ENCODE measurements at regions not wholly inside any gene's neighbourhood (a gene's known extent, or its start where the extent isn't known, plus 50 kb on each side); places are given as distances from the start of the nearest gene placed in this dataset.

GRCh38 chr6:22006795-22007194 is 290.0 kb downstream of the PRL start:
- no peak for DNase-seq

GRCh38 chr6:22007469-22007868 is 289.4 kb downstream of the PRL start:
- no peak for DNase-seq

- DNase-seq: no peak
Measured at GRCh38 chr6:22008248-22008836, 288.5 kb downstream of the PRL start.

GRCh38 chr6:22010102-22010501 is 286.7 kb downstream of the PRL start:
- no peak for DNase-seq

GRCh38 chr6:22015216-22015615 is 281.6 kb downstream of the PRL start:
- DNase-seq: no peak

GRCh38 chr6:22015944-22016343 is 280.9 kb downstream of the PRL start:
- DNase-seq: no peak

GRCh38 chr6:22017272-22017671 is 279.6 kb downstream of the PRL start:
- DNase-seq: no peak

- DNase-seq: no peak
Measured at GRCh38 chr6:22017766-22018165, 279.1 kb downstream of the PRL start.

- DNase-seq: no peak
Measured at GRCh38 chr6:22019857-22020256, 277.0 kb downstream of the PRL start.

GRCh38 chr6:22020299-22021003 is 276.4 kb downstream of the PRL start:
- DNase-seq: no peak

- no peak for DNase-seq
Measured at GRCh38 chr6:22021966-22022365, 274.9 kb downstream of the PRL start.

- DNase-seq: no peak
Measured at GRCh38 chr6:22023937-22024336, 272.9 kb downstream of the PRL start.

GRCh38 chr6:22024973-22025467 is 271.8 kb downstream of the PRL start:
- no peak for DNase-seq

- peak; percentile 18 to 20 for DNase-seq
Measured at GRCh38 chr6:22025468-22026163, 271.2 kb downstream of the PRL start.

GRCh38 chr6:22026164-22026678 is 270.6 kb downstream of the PRL start:
- DNase-seq: no peak

- no peak for DNase-seq
Measured at GRCh38 chr6:22027040-22027725, 269.7 kb downstream of the PRL start.

- no peak for DNase-seq
Measured at GRCh38 chr6:22028403-22029090, 268.3 kb downstream of the PRL start.

GRCh38 chr6:22029171-22029570 is 267.7 kb downstream of the PRL start:
- no peak for DNase-seq

- DNase-seq: no peak
Measured at GRCh38 chr6:22030730-22031619, 265.9 kb downstream of the PRL start.

GRCh38 chr6:22035690-22036089 is 261.1 kb downstream of the PRL start:
- DNase-seq: no peak

- DNase-seq: no peak
Measured at GRCh38 chr6:22036275-22036674, 260.6 kb downstream of the PRL start.

GRCh38 chr6:22036699-22037098 is 260.1 kb downstream of the PRL start:
- no peak for DNase-seq

Measured in AML-193 (cell line).